A673 (cell line): ENCODE measurements at regions not wholly inside any gene's neighbourhood (a gene's known extent, or its start where the extent isn't known, plus 50 kb on each side); places are given as distances from the start of the nearest gene placed in this dataset.

Experiments
- BruUV-seq: library from RNA; stranded (reverse); fragments of 400-500 nt; replicated peaks from 2 replicates; lab custom pipeline; 2021; lab: Mats Ljungman, UMichigan
- CTCF ChIA-PET: fragments of 300-600 bp; sonication (Branson Sonifier 250); formaldehyde crosslinking; loops from one replicate; lab custom pipeline; 2022; ENCODE audit warnings: antibody characterized with exemption; lab: Charles Lee
- POLR2A ChIA-PET: fragments of 300-600 bp; sonication (Branson Sonifier 250); formaldehyde crosslinking; loops from one replicate; lab custom pipeline; 2022; ENCODE audit warnings: antibody characterized with exemption; ENCODE audit not compliant: low non-redundant PET; lab: Charles Lee
- DNase-seq: peaks from one replicate; pipeline ENCODE4 v3.0.0-alpha.2; 2015; ENCODE audit warnings: low spot score
- H3K27ac ChIP-seq: fragments of 200-600 bp; sonication (generic); 2 replicates; pipeline ENCODE4 v1.5.1; 2016; ENCODE audit warnings: mixed run types, low read depth, mild to moderate bottlenecking, mixed read lengths, antibody characterized with exemption, low read length; ENCODE audit not compliant: poor library complexity, severe bottlenecking
- H3K27me3 ChIP-seq: fragments of 200-600 bp; sonication (generic); replicated peaks from 2 replicates; pipeline ENCODE4 v1.6.1; 2017; ENCODE audit warnings: mixed run types, low read depth, mild to moderate bottlenecking, mixed read lengths, antibody characterized with exemption, low read length; ENCODE audit not compliant: insufficient read depth, poor library complexity
- H3K36me3 ChIP-seq: fragments of 200-600 bp; sonication (generic); 2 replicates; pipeline ENCODE4 v1.6.1; 2016; ENCODE audit warnings: mixed run types, mild to moderate bottlenecking, mixed read lengths, antibody characterized with exemption, low read length; ENCODE audit not compliant: insufficient read depth, poor library complexity, severe bottlenecking
- H3K4me1 ChIP-seq: fragments of 200-600 bp; sonication (generic); 2 replicates; pipeline ENCODE4 v1.6.1; 2017; ENCODE audit warnings: mixed run types, mild to moderate bottlenecking, mixed read lengths, antibody characterized with exemption, low read length; ENCODE audit not compliant: insufficient read depth, poor library complexity, severe bottlenecking
- H3K4me3 ChIP-seq: fragments of 200-600 bp; sonication (generic); 2 replicates; pipeline ENCODE4 v1.5.1; 2016; ENCODE audit warnings: low read depth, mixed run types, mild to moderate bottlenecking, mixed read lengths, low read length; ENCODE audit not compliant: poor library complexity, severe bottlenecking
- H3K9me3 ChIP-seq: fragments of 200-600 bp; sonication (generic); 2 replicates; pipeline ENCODE4 v1.6.1; 2016; ENCODE audit warnings: mixed run types, low read depth, mild to moderate bottlenecking, mixed read lengths, antibody characterized with exemption, low read length; ENCODE audit not compliant: poor library complexity, severe bottlenecking
- EZH2 ChIP-seq: fragments of 200-600 bp; sonication (generic); IDR thresholded peaks from 2 replicates; pipeline ENCODE4 v1.6.1; 2017; ENCODE audit warnings: borderline replicate concordance, low read depth, mild to moderate bottlenecking, mixed read lengths, antibody characterized with exemption, low read length; ENCODE audit not compliant: poor library complexity, severe bottlenecking
- intact Hi-C: fragments of 100-400 bp; cut with micrococcal nuclease; formaldehyde crosslinking; loops from one replicate; pipeline ENCODE4 v1.10.0; 2022; ENCODE audit not compliant: unreplicated experiment
- TF ChIP-seq, protein P1 (sequence below): fragments of 300-800, 200-600 bp; sonication (generic); conservative IDR thresholded peaks from 2 replicates; pipeline ENCODE4 v1.5.1; 2017; ENCODE audit warnings: low read depth, mild to moderate bottlenecking, antibody characterized with exemption, low read length, moderate library complexity, mixed read lengths

DNA sequence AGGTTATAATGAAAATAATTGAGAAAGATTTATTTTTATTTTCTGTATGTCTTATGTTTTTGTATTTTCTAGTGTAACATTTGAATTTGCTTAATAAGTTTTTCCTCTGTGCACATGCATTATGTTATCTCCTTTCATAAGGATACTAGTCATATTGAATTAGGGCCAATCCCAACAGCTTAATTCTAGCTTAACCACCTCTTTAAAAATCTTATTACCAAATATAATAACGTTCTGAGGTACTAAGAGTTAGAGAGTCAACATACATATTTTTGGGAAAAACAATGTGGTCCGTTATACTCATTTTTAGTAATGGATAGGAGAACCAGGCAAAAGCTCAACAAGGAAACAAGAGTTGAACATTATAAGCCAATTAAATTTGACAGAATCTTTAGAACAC lies 845.6 kb upstream of the SEL1L start:
- ChIA-PET CTCF (no interaction called here), POLR2A (no interaction called here)
- intact Hi-C loops: no loop called here
- Histone ChIP-seq H3K36me3 (no peaks in the 10 kb centered on the region), H3K27ac (no peak overlapping the region), H3K27me3 (no peaks in the 10 kb centered on the region), H3K4me3 (no peak overlapping the region), H3K9me3 (no peaks in the 10 kb centered on the region), H3K4me1 (no peaks in the 10 kb centered on the region)
- no peak for DNase-seq
- no TSS peak for BruUV-seq
- no peak for TF ChIP-seq EZH2
- TF ChIP-seq, protein P1, sequence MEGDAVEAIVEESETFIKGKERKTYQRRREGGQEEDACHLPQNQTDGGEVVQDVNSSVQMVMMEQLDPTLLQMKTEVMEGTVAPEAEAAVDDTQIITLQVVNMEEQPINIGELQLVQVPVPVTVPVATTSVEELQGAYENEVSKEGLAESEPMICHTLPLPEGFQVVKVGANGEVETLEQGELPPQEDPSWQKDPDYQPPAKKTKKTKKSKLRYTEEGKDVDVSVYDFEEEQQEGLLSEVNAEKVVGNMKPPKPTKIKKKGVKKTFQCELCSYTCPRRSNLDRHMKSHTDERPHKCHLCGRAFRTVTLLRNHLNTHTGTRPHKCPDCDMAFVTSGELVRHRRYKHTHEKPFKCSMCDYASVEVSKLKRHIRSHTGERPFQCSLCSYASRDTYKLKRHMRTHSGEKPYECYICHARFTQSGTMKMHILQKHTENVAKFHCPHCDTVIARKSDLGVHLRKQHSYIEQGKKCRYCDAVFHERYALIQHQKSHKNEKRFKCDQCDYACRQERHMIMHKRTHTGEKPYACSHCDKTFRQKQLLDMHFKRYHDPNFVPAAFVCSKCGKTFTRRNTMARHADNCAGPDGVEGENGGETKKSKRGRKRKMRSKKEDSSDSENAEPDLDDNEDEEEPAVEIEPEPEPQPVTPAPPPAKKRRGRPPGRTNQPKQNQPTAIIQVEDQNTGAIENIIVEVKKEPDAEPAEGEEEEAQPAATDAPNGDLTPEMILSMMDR: no peak

- intact Hi-C loops: no loop called here
- POLR2A ChIA-PET: no interaction called here
- CTCF ChIA-PET: no interaction called here
- Histone ChIP-seq H3K27ac (no peak overlapping the region), H3K36me3 (no peaks in the 10 kb centered on the region), H3K9me3 (no peaks in the 10 kb centered on the region), H3K27me3 (no peaks in the 10 kb centered on the region), H3K4me1 (no peaks in the 10 kb centered on the region), H3K4me3 (no peak overlapping the region)
- no peak for DNase-seq
- no TSS peak for BruUV-seq
- TF ChIP-seq, protein P1: no peak
- no peak for TF ChIP-seq EZH2
Observed at GRCh38 chr14:82385048-82385447, 851.4 kb upstream of the SEL1L start.

- no peak for DNase-seq
- CTCF ChIA-PET: no interaction called here
- Histone ChIP-seq H3K36me3 (no peaks in the 10 kb centered on the region), H3K27ac (no peak overlapping the region), H3K27me3 (no peaks in the 10 kb centered on the region), H3K9me3 (no peaks in the 10 kb centered on the region), H3K4me1 (no peaks in the 10 kb centered on the region), H3K4me3 (no peak overlapping the region)
- no TSS peak for BruUV-seq
- intact Hi-C loops: no loop called here
- TF ChIP-seq, protein P1: no peak
- no peak for TF ChIP-seq EZH2
- POLR2A ChIA-PET: no interaction called here
Observed at GRCh38 chr14:82387699-82388098, 854.0 kb upstream of the SEL1L start.
